H1 (cell line): ENCODE measurements at regions not wholly inside any gene's neighbourhood (a gene's known extent, or its start where the extent isn't known, plus 50 kb on each side); places are given as distances from the start of the nearest gene placed in this dataset.

ENCODE experiments used
- KDM5A ChIP-seq: fragments of 200-600 bp; IDR thresholded peaks from 2 replicates; pipeline ENCODE4 v1.7.1; 2012; ENCODE audit warnings: mild to moderate bottlenecking, low read length, inconsistent platforms, mixed read lengths
- RFX5 ChIP-seq: IDR thresholded peaks from 2 replicates; pipeline ENCODE4 v1.6.1; 2011; ENCODE audit warnings: low read depth, low read length, improper control_type of control experiment, borderline replicate concordance
- SIRT6 ChIP-seq: IDR thresholded peaks from one replicate; pipeline ENCODE4 v1.7.1; 2012; ENCODE audit warnings: low read length, inconsistent platforms

DNA sequence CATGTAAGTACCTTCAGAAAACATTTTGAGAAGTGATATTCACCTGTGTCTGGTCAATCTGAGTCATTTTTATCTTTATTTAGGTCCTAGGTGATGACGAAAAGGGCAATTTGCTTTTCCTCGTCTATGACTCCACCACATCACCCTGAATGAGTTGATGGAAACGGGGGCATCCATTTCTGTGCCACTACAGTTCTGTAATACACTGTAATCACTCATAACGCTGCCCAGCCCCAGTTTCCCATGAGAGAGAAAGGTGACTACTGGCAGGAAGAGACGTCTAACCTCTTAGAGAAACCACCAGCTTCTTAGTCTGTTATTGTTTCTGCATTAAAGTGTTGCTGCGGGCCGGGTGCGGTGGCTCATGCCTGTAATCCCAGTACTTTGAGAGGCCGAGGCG, 205.3 kb upstream of the MKLN1 start (continued):
- TF ChIP-seq KDM5A (no peak), SIRT6 (no peak), RFX5 (no peak)
